ENCODE measurements at regions not wholly inside any gene's neighbourhood (a gene's known extent, or its start where the extent isn't known, plus 50 kb on each side); places are given as distances from the start of the nearest gene placed in this dataset.
"Not testable (repeated sequence)": the region's sequence is repeated elsewhere in the genome, so short reads cannot be mapped to it uniquely, and the experiment has no call there.

DNA sequence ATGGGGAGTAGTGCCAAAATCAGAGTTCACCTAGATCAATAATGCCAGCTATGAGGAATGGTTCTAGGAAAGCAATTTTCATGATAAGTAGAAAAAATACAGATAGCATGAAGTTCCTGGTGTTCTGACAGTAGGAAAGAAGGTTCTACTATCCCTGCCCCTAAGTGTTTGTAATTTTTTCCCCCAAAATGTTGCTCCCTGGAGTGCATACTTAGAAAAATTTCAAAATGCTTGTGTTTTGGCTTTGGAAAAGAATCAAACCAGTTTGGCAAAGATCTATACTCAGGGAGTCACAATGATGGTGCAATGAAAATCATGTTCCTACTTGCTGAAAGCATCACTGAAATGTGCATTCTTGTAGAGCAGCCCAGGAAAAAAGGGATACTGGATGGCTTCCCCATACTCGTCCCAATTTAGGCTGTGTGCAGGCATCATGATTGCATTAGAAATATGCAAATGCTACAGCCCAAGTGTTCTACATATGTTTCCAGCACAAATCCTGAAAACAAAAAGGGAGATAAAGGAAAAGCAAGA, 74.7 kb downstream of the LPAR4 start:
- DNase-seq, result no peak

GRCh38 chrX:78831523-78831922, 84.0 kb downstream of the LPAR4 start:
- DNase-seq, result no peak

- no peak for DNase-seq
Measured at GRCh38 chrX:78838709-78839108, 91.2 kb downstream of the LPAR4 start.

DNA sequence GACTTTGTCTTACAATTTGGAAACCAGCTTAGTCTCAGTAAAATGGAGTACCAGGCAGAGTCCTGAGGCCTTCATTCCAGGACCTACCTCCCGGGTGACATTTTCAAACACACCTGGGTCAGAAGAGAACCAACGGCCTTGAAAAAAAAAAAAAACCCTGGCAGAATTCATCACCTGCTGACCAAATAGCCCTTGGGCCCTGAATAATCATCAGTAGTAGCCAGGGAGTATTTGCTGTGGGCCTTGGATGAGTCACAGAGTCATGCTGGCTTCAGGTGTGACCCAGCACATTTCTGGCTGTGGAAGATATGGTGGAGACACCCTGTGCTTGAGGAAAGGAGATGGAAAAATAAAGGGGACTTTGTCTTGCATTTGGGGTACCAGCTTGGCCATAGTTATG, 92.2 kb downstream of the LPAR4 start:
- DNase-seq, result no peak

- not testable (repeated sequence) for DNase-seq
Measured at GRCh38 chrX:78844218-78844617, 96.7 kb downstream of the LPAR4 start.

DNA sequence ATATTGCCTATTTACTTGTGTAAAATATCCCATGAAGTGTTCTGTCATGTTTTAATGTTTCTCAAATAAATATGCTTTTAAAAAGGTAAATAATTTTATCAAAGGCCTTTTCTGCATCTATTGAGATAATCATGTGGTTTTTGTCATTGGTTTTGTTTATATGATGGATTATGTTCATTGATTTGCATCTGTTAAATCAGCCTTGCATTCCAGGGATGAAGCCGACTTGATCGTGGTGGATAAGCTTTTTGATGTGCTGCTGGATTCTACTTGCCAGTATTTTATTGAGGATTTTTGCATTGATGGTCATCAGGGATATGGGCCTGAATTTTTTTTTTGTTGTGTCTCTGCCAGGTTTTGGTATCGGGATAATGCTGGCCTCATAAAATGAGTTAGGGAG, 63.9 kb upstream of the P2RY10 start:
- not testable (repeated sequence) for DNase-seq

- peak in 1 of 2 donors; percentile 4 for DNase-seq
Measured at GRCh38 chrX:78886550-78886949, 58.6 kb upstream of the P2RY10 start.

Data from inflammatory macrophage (primary cell).